Stimulated activated CD8-positive, alpha-beta memory T cell treated with anti-CD3 and anti-CD28 coated beads, Interleukin-7, amount 100 ng/mL, for 48 hours (primary cell): ENCODE measurements at regions not wholly inside any gene's neighbourhood (a gene's known extent, or its start where the extent isn't known, plus 50 kb on each side); places are given as distances from the start of the nearest gene placed in this dataset.

ENCODE experiments used
- DNase-seq, 2 donors: peaks; one replicate each; pipeline ENCODE4 v3.0.0-alpha.2; 2020; ENCODE audit warnings: low read depth in 1 of 2; ENCODE audit errors: extremely low read depth in 1 of 2

GRCh38 chr12:130070126-130070611, 92.1 kb upstream of the FZD10 start:
- no peak for DNase-seq

GRCh38 chr12:130073721-130074120, 88.5 kb upstream of the FZD10 start:
- DNase-seq, result no peak

GRCh38 chr12:130074661-130075406, 87.4 kb upstream of the FZD10 start:
- DNase-seq, result no peak

GRCh38 chr12:130075497-130076076, 86.7 kb upstream of the FZD10 start:
- no peak for DNase-seq

GRCh38 chr12:130076126-130076525, 86.1 kb upstream of the FZD10 start:
- no peak for DNase-seq

- no peak for DNase-seq
Observed at GRCh38 chr12:130076752-130077151, 85.5 kb upstream of the FZD10 start.

- no peak for DNase-seq
Observed at GRCh38 chr12:130078852-130079251, 83.4 kb upstream of the FZD10 start.

- no peak for DNase-seq
Observed at GRCh38 chr12:130079279-130079678, 83.0 kb upstream of the FZD10 start.

GRCh38 chr12:130080205-130080604, 82.1 kb upstream of the FZD10 start:
- no peak for DNase-seq

- no peak for DNase-seq
Observed at GRCh38 chr12:130081117-130081805, 81.0 kb upstream of the FZD10 start.

GRCh38 chr12:130083002-130083401, 79.3 kb upstream of the FZD10 start:
- DNase-seq, result no peak

GRCh38 chr12:130083734-130084133, 78.5 kb upstream of the FZD10 start:
- no peak for DNase-seq

- DNase-seq, result no peak
Observed at GRCh38 chr12:130084359-130084758, 77.9 kb upstream of the FZD10 start.

GRCh38 chr12:130086248-130086647, 76.0 kb upstream of the FZD10 start:
- no peak for DNase-seq

GRCh38 chr12:130086797-130087196, 75.5 kb upstream of the FZD10 start:
- DNase-seq, result no peak

- DNase-seq, result no peak
Observed at GRCh38 chr12:130087222-130087621, 75.0 kb upstream of the FZD10 start.

- no peak for DNase-seq
Observed at GRCh38 chr12:130088504-130088903, 73.8 kb upstream of the FZD10 start.

GRCh38 chr12:130090542-130090941, 71.7 kb upstream of the FZD10 start:
- DNase-seq, result no peak

GRCh38 chr12:130093380-130093779, 68.9 kb upstream of the FZD10 start:
- no peak for DNase-seq

- no peak for DNase-seq
Observed at GRCh38 chr12:130097342-130097741, 64.9 kb upstream of the FZD10 start.

GRCh38 chr12:130097798-130098255, 64.4 kb upstream of the FZD10 start:
- no peak for DNase-seq
